GM19463 (cell line): ENCODE measurements at regions not wholly inside any gene's neighbourhood (a gene's known extent, or its start where the extent isn't known, plus 50 kb on each side); places are given as distances from the start of the nearest gene placed in this dataset.

Experiments
- ATAC-seq: cut with Tn5 transposase; IDR thresholded peaks from one replicate; pipeline ENCODE4 v1.9.1; 2021; ENCODE audit warnings: mild to moderate bottlenecking, moderate library complexity; ENCODE audit not compliant: unreplicated experiment

GRCh38 chr10:78865931-78866717 is 202.6 kb upstream of the ZMIZ1 start:
- no peak for ATAC-seq

GRCh38 chr10:78866731-78867554 is 201.8 kb upstream of the ZMIZ1 start:
- no peak for ATAC-seq

GRCh38 chr10:78867555-78867939 is 201.2 kb upstream of the ZMIZ1 start:
- no peak for ATAC-seq

GRCh38 chr10:78868048-78868447 is 200.7 kb upstream of the ZMIZ1 start:
- ATAC-seq: no peak

- no peak for ATAC-seq
These were observed 200.3 kb upstream of the ZMIZ1 start for GRCh38 chr10:78868456-78868855.

- ATAC-seq: no peak
These were observed 199.9 kb upstream of the ZMIZ1 start for GRCh38 chr10:78868861-78869260.

GRCh38 chr10:78869508-78870454 is 199.0 kb upstream of the ZMIZ1 start:
- no peak for ATAC-seq

- no peak for ATAC-seq
These were observed 198.3 kb upstream of the ZMIZ1 start for GRCh38 chr10:78870458-78870857.

- ATAC-seq: no peak
These were observed 197.0 kb upstream of the ZMIZ1 start for GRCh38 chr10:78871796-78872195.

- no peak for ATAC-seq
These were observed 195.4 kb upstream of the ZMIZ1 start for GRCh38 chr10:78873413-78873812.

- ATAC-seq: no peak
These were observed 193.4 kb upstream of the ZMIZ1 start for GRCh38 chr10:78875331-78875877.

- ATAC-seq: no peak
These were observed 192.8 kb upstream of the ZMIZ1 start for GRCh38 chr10:78875932-78876331.

- ATAC-seq: no peak
These were observed 192.3 kb upstream of the ZMIZ1 start for GRCh38 chr10:78876449-78876848.

GRCh38 chr10:78879621-78880020 is 189.1 kb upstream of the ZMIZ1 start:
- no peak for ATAC-seq

GRCh38 chr10:78886129-78886528 is 182.6 kb upstream of the ZMIZ1 start:
- no peak for ATAC-seq

GRCh38 chr10:78889536-78890063 is 179.2 kb upstream of the ZMIZ1 start:
- ATAC-seq: no peak

- ATAC-seq: no peak
These were observed 178.3 kb upstream of the ZMIZ1 start for GRCh38 chr10:78890506-78890905.

- ATAC-seq: no peak
These were observed 177.0 kb upstream of the ZMIZ1 start for GRCh38 chr10:78891741-78892140.

- no peak for ATAC-seq
These were observed 176.2 kb upstream of the ZMIZ1 start for GRCh38 chr10:78892338-78893176.

- ATAC-seq: no peak
These were observed 175.5 kb upstream of the ZMIZ1 start for GRCh38 chr10:78893217-78893616.
